ENCODE measurements at regions not wholly inside any gene's neighbourhood (a gene's known extent, or its start where the extent isn't known, plus 50 kb on each side); places are given as distances from the start of the nearest gene placed in this dataset.

DNA sequence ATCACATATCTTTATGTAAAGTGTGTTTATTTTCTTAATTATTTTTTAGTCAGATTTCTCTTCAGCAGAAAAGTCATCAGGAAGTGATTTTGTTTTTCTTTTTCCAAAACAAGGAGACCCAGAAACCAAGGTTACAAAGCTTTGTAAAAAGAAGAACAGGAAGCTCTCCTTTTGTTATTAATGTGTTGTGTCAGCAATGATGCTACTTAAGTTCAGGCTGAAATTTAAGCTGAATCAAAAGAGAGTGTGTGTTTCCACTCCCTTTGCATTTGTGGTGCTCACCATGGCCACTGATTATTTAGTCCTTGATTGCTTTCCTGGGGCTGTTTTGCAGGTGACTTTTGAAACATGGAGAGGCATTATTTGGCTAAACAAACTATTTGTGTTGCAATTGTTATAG is 155.3 kb upstream of the ATP2B1 start:
- TF ChIP-seq, protein P1, sequence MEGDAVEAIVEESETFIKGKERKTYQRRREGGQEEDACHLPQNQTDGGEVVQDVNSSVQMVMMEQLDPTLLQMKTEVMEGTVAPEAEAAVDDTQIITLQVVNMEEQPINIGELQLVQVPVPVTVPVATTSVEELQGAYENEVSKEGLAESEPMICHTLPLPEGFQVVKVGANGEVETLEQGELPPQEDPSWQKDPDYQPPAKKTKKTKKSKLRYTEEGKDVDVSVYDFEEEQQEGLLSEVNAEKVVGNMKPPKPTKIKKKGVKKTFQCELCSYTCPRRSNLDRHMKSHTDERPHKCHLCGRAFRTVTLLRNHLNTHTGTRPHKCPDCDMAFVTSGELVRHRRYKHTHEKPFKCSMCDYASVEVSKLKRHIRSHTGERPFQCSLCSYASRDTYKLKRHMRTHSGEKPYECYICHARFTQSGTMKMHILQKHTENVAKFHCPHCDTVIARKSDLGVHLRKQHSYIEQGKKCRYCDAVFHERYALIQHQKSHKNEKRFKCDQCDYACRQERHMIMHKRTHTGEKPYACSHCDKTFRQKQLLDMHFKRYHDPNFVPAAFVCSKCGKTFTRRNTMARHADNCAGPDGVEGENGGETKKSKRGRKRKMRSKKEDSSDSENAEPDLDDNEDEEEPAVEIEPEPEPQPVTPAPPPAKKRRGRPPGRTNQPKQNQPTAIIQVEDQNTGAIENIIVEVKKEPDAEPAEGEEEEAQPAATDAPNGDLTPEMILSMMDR (IDR thresholded peaks at IDR 0.05; ENCODE audit: extremely low read depth in 1 of 2, insufficient read depth in 1 of 2, low read depth in 1 of 2, low read length in 2 of 2) = no peak
- no peak for TF ChIP-seq POLR2AphosphoS5 (IDR thresholded peaks at IDR 0.05; ENCODE audit: insufficient read depth, low read depth, low read length)
- POLR2A ChIA-PET = no interaction called here
- H2AFZ ChIP-seq (ENCODE audit: low read depth, low read length) = no peak overlapping the region

DNA sequence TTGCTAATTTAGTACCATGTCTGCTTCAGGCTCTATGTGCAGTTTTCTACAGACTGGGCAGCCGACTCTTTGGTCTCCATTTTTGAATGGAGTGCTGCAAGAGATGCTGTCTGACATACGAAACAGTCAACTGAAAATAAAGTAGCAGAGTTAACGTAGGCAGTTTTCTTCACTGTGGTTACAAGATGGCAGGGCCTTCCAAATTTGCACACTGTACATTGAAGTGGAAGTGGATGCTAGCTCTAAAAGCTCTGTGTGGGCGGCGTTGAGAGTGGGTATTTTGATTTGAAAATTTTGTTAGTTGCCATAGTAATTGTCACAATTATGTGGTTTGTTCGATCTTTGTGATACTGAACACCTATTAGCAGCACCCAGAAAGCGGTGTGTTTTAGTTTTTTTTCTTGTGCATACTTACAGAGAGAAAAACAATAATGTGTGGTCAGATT is 154.9 kb upstream of the ATP2B1 start:
- POLR2A ChIA-PET = no interaction called here
- no peak overlapping the region for H3K4me3 ChIP-seq (replicated peaks in 1 of 3; ENCODE audit: insufficient read depth in 1 of 3, low read depth in 1 of 3, low read length in 3 of 3)
- no peak overlapping the region for H3K4me2 ChIP-seq (ENCODE audit: insufficient read depth, low read length)
- dilution Hi-C loops (cut with MboI; ENCODE audit: extremely low pct_ligation_motif_present, low sequenced_read_pairs) = no loop called here
- H3K79me2 ChIP-seq (ENCODE audit: control insufficient read depth, insufficient read depth, low read length) = no peaks in the 10 kb centered on the region
- H2AFZ ChIP-seq (ENCODE audit: low read depth, low read length) = no peak overlapping the region
- H3K9me1 ChIP-seq (replicated peaks; ENCODE audit: control insufficient read depth, extremely low read depth, insufficient read depth, low read length) = no peaks in the 10 kb centered on the region
- no peak overlapping the region for H3K9ac ChIP-seq (replicated peaks; ENCODE audit: extremely low read depth, insufficient read depth, low read length)
- peak overlapping the region; percentile 2 for H3K27ac ChIP-seq (ENCODE audit: insufficient read depth, low read depth, low read length)
- no peaks in the 10 kb centered on the region for H3K9me3 ChIP-seq (replicated peaks; ENCODE audit: control insufficient read depth, insufficient read depth, low read length)
- DNase-seq (ENCODE audit: low read depth, low spot score) (no peak), FAIRE-seq (no peak)
- H4K20me1 ChIP-seq (replicated peaks; ENCODE audit: control insufficient read depth, extremely low read depth, insufficient read depth, low read length) = no peaks in the 10 kb centered on the region
- CTCF ChIA-PET = interaction anchor here (1.1 kb wide), 1 partner anchor 18 kb away, joined by 4 read pairs; no protein-coding TSS in a partner anchor
- intact Hi-C loops (cut with micrococcal nuclease) = loop anchor here (2.0 to 10.0 kb wide), 3 partner anchors 85 to 391 kb away; no protein-coding TSS in a partner anchor
- H3K27me3 ChIP-seq (ENCODE audit: control insufficient read depth in 2 of 2, insufficient read depth in 2 of 2, low read length in 2 of 2) = no peaks in the 10 kb centered on the region
- no TSS peak for BruUV-seq (replicated peaks)
- TF ChIP-seq MYC (IDR thresholded peaks at IDR 0.05; ENCODE audit: low read depth, low read length) (no peak), FOS (IDR thresholded peaks at IDR 0.05; ENCODE audit: borderline replicate concordance, insufficient read depth, low read length) (no peak), POLR2AphosphoS5 (IDR thresholded peaks at IDR 0.05; ENCODE audit: insufficient read depth, low read depth, low read length) (no peak), JUN (IDR thresholded peaks at IDR 0.05; ENCODE audit: borderline replicate concordance, insufficient read depth, insufficient read length, low read depth) (no peak), EZH2 (IDR thresholded peaks at IDR 0.05; ENCODE audit: borderline replicate concordance, low read depth, low read length, severe bottlenecking) (no peak), POLR2A (IDR thresholded peaks at IDR 0.05; ENCODE audit: low read depth, low read length) (no peak), GATA2 (IDR thresholded peaks at IDR 0.05; ENCODE audit: insufficient read depth, insufficient read length, low read depth, low read length) (no peak)
- H3K36me3 ChIP-seq (ENCODE audit: control insufficient read depth in 2 of 2, extremely low read depth in 1 of 2, insufficient read depth in 2 of 2, low read length in 2 of 2) = no peaks in the 10 kb centered on the region
- H3K4me1 ChIP-seq (ENCODE audit: control insufficient read depth, extremely low read depth, insufficient read depth, low read length) = peaks cover 18% of the 10 kb centered on the region

More for the DNA sequence above, 155.3 kb upstream of the ATP2B1 start:
- no peaks in the 10 kb centered on the region for H3K79me2 ChIP-seq (ENCODE audit: control insufficient read depth, insufficient read depth, low read length)
- no peaks in the 10 kb centered on the region for H3K27me3 ChIP-seq (ENCODE audit: control insufficient read depth in 2 of 2, insufficient read depth in 2 of 2, low read length in 2 of 2)
- CTCF ChIA-PET = interaction anchor here (1.1 kb wide), 1 partner anchor 18 kb away, joined by 4 read pairs; no protein-coding TSS in a partner anchor
- H3K4me1 ChIP-seq (ENCODE audit: control insufficient read depth, extremely low read depth, insufficient read depth, low read length) = peaks cover 18% of the 10 kb centered on the region
- no peak overlapping the region for H3K4me3 ChIP-seq (replicated peaks in 1 of 3; ENCODE audit: insufficient read depth in 1 of 3, low read depth in 1 of 3, low read length in 3 of 3)
- no peak overlapping the region for H3K27ac ChIP-seq (ENCODE audit: insufficient read depth, low read depth, low read length)
- no peaks in the 10 kb centered on the region for H3K9me3 ChIP-seq (replicated peaks; ENCODE audit: control insufficient read depth, insufficient read depth, low read length)
- dilution Hi-C loops (cut with MboI; ENCODE audit: extremely low pct_ligation_motif_present, low sequenced_read_pairs) = no loop called here
- H3K9me1 ChIP-seq (replicated peaks; ENCODE audit: control insufficient read depth, extremely low read depth, insufficient read depth, low read length) = no peaks in the 10 kb centered on the region
- DNase-seq (ENCODE audit: low read depth, low spot score) = peak; percentile 59
- no TSS peak for BruUV-seq (replicated peaks)
- H3K36me3 ChIP-seq (ENCODE audit: control insufficient read depth in 2 of 2, extremely low read depth in 1 of 2, insufficient read depth in 2 of 2, low read length in 2 of 2) = no peaks in the 10 kb centered on the region
- peak; percentile 76 for FAIRE-seq
- intact Hi-C loops (cut with micrococcal nuclease) = loop anchor here (2.0 to 10.0 kb wide), 3 partner anchors 85 to 391 kb away; no protein-coding TSS in a partner anchor
- H3K9ac ChIP-seq (replicated peaks; ENCODE audit: extremely low read depth, insufficient read depth, low read length) = no peak overlapping the region
- H3K4me2 ChIP-seq (ENCODE audit: insufficient read depth, low read length) = peak overlapping the region; percentile 49
- no peaks in the 10 kb centered on the region for H4K20me1 ChIP-seq (replicated peaks; ENCODE audit: control insufficient read depth, extremely low read depth, insufficient read depth, low read length)
